C4-2B (cell line): ENCODE measurements at regions not wholly inside any gene's neighbourhood (a gene's known extent, or its start where the extent isn't known, plus 50 kb on each side); places are given as distances from the start of the nearest gene placed in this dataset.

Source experiments
- H3K27ac ChIP-seq: fragments of 450-650 bp; 2 replicates; pipeline ENCODE4 v1.5.1; 2017
- ZFX ChIP-seq: fragments of 450-650 bp; IDR thresholded peaks from 2 replicates; pipeline ENCODE4 v1.6.1; 2017
- TF ChIP-seq, protein P1 (sequence below): fragments of 450-650 bp; conservative IDR thresholded peaks from 2 replicates; pipeline ENCODE4 v1.5.1; 2017; ENCODE audit warnings: mild to moderate bottlenecking

DNA sequence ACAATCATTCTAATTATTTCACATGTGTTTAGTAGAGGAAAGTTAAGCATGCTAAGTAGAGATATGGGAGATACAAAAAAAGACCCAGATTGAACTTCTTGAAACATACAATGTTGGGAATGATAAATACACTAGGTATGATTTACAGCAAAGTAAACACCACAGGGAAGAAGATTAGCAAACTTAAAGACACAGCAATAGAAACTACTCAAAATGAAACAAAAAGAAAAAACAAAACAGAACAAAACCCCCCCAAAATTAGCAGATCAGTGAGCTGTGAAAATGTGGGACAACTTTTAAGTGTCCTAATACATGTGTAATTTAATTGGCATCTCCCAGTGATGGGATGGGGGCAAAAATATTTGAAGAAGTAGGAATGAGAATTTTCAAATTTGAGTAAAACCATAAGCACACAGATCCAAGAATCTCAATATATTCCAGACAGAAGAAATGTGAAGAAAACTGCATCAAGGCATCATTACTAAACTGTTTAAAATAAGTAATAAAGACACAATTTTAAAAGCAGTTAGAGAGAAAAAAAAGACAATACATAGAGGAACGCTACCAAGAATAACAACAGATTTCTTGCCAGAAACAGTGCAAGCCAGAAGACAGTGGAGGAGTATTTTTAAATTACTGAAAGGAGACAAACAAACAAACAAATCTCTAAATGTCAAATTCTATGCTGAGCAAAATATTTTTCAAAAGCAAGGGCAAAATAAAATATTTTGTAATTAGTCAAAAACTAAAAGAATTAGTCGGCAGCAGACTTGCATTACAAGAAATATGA lies 473.7 kb downstream of the QKI start:
- TF ChIP-seq, protein P1, sequence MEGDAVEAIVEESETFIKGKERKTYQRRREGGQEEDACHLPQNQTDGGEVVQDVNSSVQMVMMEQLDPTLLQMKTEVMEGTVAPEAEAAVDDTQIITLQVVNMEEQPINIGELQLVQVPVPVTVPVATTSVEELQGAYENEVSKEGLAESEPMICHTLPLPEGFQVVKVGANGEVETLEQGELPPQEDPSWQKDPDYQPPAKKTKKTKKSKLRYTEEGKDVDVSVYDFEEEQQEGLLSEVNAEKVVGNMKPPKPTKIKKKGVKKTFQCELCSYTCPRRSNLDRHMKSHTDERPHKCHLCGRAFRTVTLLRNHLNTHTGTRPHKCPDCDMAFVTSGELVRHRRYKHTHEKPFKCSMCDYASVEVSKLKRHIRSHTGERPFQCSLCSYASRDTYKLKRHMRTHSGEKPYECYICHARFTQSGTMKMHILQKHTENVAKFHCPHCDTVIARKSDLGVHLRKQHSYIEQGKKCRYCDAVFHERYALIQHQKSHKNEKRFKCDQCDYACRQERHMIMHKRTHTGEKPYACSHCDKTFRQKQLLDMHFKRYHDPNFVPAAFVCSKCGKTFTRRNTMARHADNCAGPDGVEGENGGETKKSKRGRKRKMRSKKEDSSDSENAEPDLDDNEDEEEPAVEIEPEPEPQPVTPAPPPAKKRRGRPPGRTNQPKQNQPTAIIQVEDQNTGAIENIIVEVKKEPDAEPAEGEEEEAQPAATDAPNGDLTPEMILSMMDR, result no peak
- TF ChIP-seq ZFX, result no peak
- no peak overlapping the region for H3K27ac ChIP-seq

DNA sequence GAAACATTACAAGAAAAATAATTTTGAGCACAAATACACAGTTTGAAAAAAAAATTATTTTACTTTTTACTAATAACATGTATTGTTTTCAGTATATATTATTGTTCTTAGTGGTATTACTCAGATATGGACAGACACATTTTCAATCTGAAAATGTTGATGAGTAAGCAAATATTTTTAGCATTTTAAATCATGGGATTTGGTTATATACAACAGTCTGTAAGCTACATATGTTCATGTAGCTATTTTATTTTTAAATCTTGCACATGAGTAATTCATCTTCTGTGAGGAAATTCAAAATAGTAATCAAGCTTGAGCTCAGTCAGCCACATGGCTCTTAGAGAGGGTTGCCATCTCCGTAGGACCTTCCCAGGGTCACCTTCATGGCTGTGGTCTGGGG lies 471.9 kb downstream of the QKI start:
- TF ChIP-seq, protein P1, result no peak
- no peak for TF ChIP-seq ZFX
- H3K27ac ChIP-seq, result no peak overlapping the region

DNA sequence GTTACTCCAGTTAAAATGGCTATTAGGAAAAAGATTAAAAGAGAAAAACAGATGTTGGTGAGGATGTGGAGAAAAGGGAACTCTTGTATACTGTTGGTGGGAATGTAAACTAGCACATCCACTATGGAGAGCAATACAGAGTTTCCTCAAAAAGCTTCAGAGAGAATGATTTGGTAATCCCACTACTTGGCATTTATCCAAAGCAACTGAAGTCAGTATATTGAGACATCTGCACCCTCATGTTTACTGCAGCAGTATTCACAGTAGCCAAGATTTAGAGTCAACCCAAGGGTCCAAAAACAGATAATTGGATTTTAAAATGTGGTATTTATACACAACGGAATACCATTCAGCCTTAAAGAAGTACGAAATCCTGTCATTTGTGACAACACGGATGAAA lies 469.5 kb downstream of the QKI start:
- no peak overlapping the region for H3K27ac ChIP-seq
- TF ChIP-seq, protein P1, result no peak
- no peak for TF ChIP-seq ZFX

DNA sequence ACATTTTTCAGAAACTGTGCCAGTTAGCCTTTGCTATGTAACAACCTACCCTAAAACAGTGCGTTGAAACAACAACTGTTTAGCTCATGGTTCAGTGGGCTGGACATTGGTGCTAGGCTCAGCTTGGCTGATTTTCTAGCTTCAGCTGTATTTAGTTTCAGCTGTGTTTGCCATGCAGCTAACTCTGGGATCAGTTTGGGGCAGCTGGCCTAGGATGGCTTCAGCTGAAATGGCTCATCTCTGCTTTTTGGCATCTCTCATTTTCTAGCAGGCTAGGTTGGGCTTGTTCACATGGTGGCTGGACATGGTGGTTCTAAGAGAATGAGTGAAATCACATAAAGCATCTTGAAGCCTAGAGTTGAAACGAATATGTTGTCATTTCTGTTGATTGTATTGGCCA lies 464.2 kb downstream of the QKI start:
- TF ChIP-seq, protein P1, result no peak
- TF ChIP-seq ZFX, result no peak
- H3K27ac ChIP-seq, result no peak overlapping the region

DNA sequence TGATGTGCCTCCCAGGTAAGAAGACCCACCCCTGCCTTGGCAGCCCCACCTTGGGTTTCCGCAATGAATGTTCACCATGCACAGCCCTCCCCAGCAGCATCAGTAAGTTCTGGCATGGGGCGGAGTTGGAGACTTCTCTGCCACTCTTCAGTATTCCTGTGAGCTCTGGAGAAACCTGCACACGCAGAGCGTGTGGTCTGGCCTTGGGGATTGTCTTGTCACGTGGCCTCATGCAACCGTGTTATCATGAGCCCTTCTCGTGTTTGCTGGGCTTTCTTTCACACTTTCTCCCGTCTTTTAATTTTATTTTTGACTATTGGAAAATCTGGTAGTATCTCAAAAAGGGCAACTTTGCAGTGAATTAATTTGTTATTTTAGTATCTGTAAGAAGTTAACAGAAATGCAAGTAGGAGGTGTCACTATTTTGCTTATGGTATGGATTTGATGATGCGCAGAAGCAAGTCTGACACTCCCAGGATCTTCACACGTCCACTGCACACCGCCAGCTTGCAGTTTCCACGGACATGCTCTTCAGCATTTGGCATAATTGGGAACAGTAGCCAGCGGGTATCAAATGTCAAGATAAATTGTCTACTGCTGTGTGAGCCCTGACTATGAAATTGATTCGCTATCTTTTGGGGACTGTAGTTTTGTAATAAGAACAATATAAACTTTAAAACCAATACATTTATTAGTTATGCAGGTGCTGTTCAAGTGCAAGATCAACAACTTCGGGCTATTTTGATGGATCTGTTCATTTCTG lies 463.5 kb downstream of the QKI start:
- H3K27ac ChIP-seq, result no peak overlapping the region
- TF ChIP-seq, protein P1, result no peak
- no peak for TF ChIP-seq ZFX

DNA sequence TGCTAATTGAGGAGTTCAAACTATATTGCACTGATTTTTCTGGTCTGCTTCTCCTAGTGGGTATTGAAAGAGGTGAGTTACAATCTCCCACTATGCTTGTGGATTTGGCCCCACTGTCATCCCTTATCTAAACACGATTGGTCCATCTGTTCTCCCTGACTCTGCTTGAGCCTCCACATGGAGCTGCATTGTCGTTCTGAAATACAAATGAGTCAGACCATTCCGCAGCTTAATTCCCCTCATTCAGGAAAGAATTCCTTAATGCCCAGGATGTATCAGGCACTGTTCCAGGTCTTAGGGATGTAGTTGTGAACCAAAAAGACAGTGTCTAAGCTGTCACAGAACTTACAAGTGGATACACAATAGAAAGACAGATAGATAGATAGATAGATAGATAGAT lies 461.9 kb downstream of the QKI start:
- TF ChIP-seq ZFX, result no peak
- TF ChIP-seq, protein P1, result no peak

DNA sequence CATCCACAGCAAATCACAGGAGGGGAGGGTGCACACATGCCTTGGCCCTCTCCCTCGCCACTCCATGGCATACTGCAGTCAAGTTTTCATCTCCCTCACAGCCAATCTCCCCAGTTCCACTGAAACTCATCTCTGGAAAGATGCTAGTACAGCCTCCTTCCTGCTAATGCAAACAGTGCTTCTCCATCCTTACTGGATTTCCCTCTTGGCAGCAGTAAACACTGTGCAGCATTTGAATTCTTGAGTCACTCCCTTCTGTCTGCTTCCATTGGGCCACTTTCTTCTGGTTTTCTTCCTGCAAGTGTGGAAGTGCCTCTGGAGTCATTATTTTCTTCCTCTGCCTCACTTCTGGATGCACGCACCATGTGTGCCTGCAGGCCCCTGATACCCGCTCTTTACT lies 460.3 kb downstream of the QKI start:
- TF ChIP-seq ZFX, result no peak
- TF ChIP-seq, protein P1, result no peak
- no peak overlapping the region for H3K27ac ChIP-seq

More for the DNA sequence above, 461.9 kb downstream of the QKI start:
- no peak overlapping the region for H3K27ac ChIP-seq
